Prostate gland (tissue), 2 donors: ENCODE measurements at regions not wholly inside any gene's neighbourhood (a gene's known extent, or its start where the extent isn't known, plus 50 kb on each side); places are given as distances from the start of the nearest gene placed in this dataset.

Experiments used
- CTCF ChIP-seq, 4 experiments: fragments of 200-600 bp in 2 of 4; fragments of 450-650 bp in 2 of 4; sonication (generic) in 2 of 4; IDR thresholded peaks; 1 replicate in 3 of 4; 2 replicates in 1 of 4; pipeline ENCODE4 v1.5.1; 2016 to 2019; ENCODE audit warnings: antibody characterized with exemption in 4 of 4, mild to moderate bottlenecking in 2 of 4, moderate library complexity in 2 of 4
- POLR2A ChIP-seq: fragments of 450-650 bp; IDR thresholded peaks from one replicate; pipeline ENCODE4 v1.6.1; 2016; ENCODE audit warnings: antibody characterized with exemption, mild to moderate bottlenecking

DNA sequence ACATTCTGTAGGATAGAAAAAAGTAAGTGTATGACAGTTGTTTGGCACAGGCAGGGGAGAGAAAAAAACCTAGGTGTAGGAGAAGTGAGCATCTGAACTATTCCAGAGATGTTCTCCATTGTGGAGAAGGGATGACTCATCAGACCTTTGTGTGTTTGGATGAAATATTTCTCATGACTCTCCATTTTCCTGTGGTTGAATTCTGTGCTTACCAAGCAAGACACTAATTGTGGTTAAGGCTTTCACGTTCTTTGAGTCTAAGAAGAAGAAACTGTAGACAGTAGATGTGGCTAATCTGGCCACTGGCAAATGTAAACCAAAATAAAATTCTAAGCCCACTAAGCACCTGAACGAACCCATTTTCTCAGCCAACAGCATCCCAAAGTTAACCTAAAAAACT is 107.9 kb upstream of the GZMB start:
- no peak for TF ChIP-seq POLR2A
- TF ChIP-seq CTCF (IDR thresholded peaks at IDR 0.05), result no peak
